ENCODE measurements at regions not wholly inside any gene's neighbourhood (a gene's known extent, or its start where the extent isn't known, plus 50 kb on each side); places are given as distances from the start of the nearest gene placed in this dataset.

GRCh38 chr9:90325913-90326653 lies 316.5 kb downstream of the DIRAS2 start:
- intact Hi-C loops (cut with DNase I, micrococcal nuclease): no loop called here
- TF ChIP-seq, protein P1, sequence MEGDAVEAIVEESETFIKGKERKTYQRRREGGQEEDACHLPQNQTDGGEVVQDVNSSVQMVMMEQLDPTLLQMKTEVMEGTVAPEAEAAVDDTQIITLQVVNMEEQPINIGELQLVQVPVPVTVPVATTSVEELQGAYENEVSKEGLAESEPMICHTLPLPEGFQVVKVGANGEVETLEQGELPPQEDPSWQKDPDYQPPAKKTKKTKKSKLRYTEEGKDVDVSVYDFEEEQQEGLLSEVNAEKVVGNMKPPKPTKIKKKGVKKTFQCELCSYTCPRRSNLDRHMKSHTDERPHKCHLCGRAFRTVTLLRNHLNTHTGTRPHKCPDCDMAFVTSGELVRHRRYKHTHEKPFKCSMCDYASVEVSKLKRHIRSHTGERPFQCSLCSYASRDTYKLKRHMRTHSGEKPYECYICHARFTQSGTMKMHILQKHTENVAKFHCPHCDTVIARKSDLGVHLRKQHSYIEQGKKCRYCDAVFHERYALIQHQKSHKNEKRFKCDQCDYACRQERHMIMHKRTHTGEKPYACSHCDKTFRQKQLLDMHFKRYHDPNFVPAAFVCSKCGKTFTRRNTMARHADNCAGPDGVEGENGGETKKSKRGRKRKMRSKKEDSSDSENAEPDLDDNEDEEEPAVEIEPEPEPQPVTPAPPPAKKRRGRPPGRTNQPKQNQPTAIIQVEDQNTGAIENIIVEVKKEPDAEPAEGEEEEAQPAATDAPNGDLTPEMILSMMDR (IDR thresholded peaks at IDR 0.05): no peak
- Histone ChIP-seq H3K4me1 (ENCODE audit: low read depth) (no peaks in the 10 kb centered on the region), H3K9me3 (no peaks in the 10 kb centered on the region), H3K36me3 (ENCODE audit: low read depth) (no peaks in the 10 kb centered on the region), H3K4me3 (no peak overlapping the region)
- DNase-seq (no peak), ATAC-seq (no peak)

GRCh38 chr9:90330231-90330630 lies 312.4 kb downstream of the DIRAS2 start:
- no peaks in the 10 kb centered on the region for H3K4me1 ChIP-seq (ENCODE audit: low read depth)
- intact Hi-C loops (cut with DNase I, micrococcal nuclease): no loop called here
- no peak for ATAC-seq
- no peak overlapping the region for H3K4me3 ChIP-seq
- H3K9me3 ChIP-seq: no peaks in the 10 kb centered on the region
- H3K36me3 ChIP-seq (ENCODE audit: low read depth): no peaks in the 10 kb centered on the region
- no peak for DNase-seq
- TF ChIP-seq, protein P1 (IDR thresholded peaks at IDR 0.05): no peak

DNA sequence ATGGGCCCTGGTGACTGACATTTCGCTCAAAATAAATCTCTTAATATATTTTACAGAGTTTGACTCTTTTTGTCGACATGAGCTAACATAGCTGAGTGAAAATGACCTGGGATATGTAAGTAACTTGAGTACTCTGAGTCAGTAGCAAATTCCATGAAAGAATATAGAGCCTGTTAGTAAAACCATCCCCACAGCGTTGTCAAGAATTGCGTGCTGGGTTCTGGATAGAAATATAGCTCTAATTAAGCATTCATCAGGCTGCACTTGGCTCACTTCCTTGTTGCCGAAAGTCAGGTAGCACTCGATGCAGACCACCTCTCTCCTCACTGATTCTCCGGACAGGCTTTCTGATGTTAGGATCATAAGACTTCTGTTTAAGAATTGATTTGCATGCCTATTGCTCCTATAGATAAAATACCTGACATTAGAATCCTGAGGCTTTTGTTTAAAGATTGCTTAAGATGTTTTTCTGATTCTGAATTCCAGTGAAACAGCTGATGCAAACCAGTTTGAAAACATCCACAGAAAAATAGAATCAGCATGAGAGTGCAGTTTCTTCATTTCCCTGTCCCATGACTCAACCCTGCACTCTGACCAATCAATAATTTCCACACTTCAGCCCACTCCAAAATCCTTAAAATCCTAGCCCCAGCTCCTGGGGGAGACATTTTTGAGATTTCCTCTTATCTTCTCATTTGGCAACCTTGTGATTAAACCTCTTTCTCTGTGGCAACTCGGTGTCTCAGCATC lies 310.6 kb downstream of the DIRAS2 start:
- Histone ChIP-seq H3K36me3 (ENCODE audit: low read depth) (no peaks in the 10 kb centered on the region), H3K4me3 (no peak overlapping the region), H3K9me3 (no peaks in the 10 kb centered on the region), H3K4me1 (ENCODE audit: low read depth) (no peaks in the 10 kb centered on the region)
- TF ChIP-seq, protein P1 (IDR thresholded peaks at IDR 0.05): no peak
- intact Hi-C loops (cut with DNase I, micrococcal nuclease): no loop called here
- no peak for DNase-seq
- no peak for ATAC-seq

GRCh38 chr9:90333226-90333625 lies 309.4 kb downstream of the DIRAS2 start:
- ATAC-seq (no peak), DNase-seq (no peak)
- Histone ChIP-seq H3K4me1 (ENCODE audit: low read depth) (no peaks in the 10 kb centered on the region), H3K4me3 (no peak overlapping the region), H3K36me3 (ENCODE audit: low read depth) (no peaks in the 10 kb centered on the region), H3K9me3 (no peaks in the 10 kb centered on the region)
- TF ChIP-seq, protein P1 (IDR thresholded peaks at IDR 0.05): no peak
- intact Hi-C loops (cut with DNase I, micrococcal nuclease): no loop called here

DNA sequence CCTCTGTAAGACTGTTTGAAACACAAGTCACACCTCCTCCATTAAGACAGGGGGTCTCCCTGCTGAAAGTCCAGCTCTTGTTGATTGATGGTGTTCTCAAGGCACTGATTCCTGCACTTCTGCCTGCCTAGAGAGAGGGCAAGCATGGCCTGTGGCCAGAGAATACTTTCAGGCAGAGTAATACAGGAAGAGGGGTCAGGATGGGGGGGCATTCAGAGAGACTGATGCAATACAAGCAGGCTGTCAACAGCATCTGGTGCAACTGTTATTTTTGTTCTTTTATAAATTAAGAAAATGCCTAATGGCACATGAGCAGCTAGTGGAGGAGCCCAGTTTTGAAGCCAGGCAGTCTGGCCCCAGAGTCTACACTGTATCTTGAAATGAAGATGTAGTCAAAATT lies 302.2 kb downstream of the DIRAS2 start:
- Histone ChIP-seq H3K4me1 (ENCODE audit: low read depth) (no peaks in the 10 kb centered on the region), H3K36me3 (ENCODE audit: low read depth) (no peaks in the 10 kb centered on the region), H3K9me3 (no peaks in the 10 kb centered on the region), H3K4me3 (no peak overlapping the region)
- intact Hi-C loops (cut with DNase I, micrococcal nuclease): no loop called here
- ATAC-seq: no peak
- no peak for DNase-seq
- TF ChIP-seq, protein P1 (IDR thresholded peaks at IDR 0.05): no peak
